Astrocyte (in vitro differentiated cells and primary cell): ENCODE measurements at regions not wholly inside any gene's neighbourhood (a gene's known extent, or its start where the extent isn't known, plus 50 kb on each side); places are given as distances from the start of the nearest gene placed in this dataset.
A peak's percentile ranks its signal among the peaks of the same experiment; 100 is the strongest.

Experiments
- DNase-seq: peaks from one replicate; pipeline ENCODE4 v3.0.0-alpha.2; 2010; ENCODE audit warnings: low read depth
- FAIRE-seq: peaks from 2 replicates; lab custom pipeline; 2011; peaks lifted over from hg19 to GRCh38; lab: Jason Lieb, UNC
- H2AFZ ChIP-seq: 2 replicates; pipeline ENCODE4 v1.6.0; 2012; ENCODE audit warnings: low read depth, low read length, inconsistent platforms
- H3K27ac ChIP-seq: 2 replicates; pipeline ENCODE4 v1.5.1; 2011; ENCODE audit warnings: low read depth, low read length, inconsistent platforms
- H3K27me3 ChIP-seq: 2 replicates; pipeline ENCODE4 v1.6.0; 2011; ENCODE audit warnings: low read length, inconsistent platforms; ENCODE audit not compliant: insufficient read depth
- H3K36me3 ChIP-seq: 2 replicates; pipeline ENCODE4 v1.5.1; 2011; ENCODE audit warnings: low read length, inconsistent platforms; ENCODE audit not compliant: insufficient read depth
- H3K4me1 ChIP-seq: 2 replicates; pipeline ENCODE4 v1.5.1; 2011; ENCODE audit warnings: low read length, inconsistent platforms; ENCODE audit not compliant: insufficient read depth
- H3K4me2 ChIP-seq: 2 replicates; pipeline ENCODE4 v1.6.0; 2012; ENCODE audit warnings: low read length, inconsistent platforms
- H3K4me3 ChIP-seq: 2 replicates; pipeline ENCODE4 v1.5.1; 2011; ENCODE audit warnings: low read depth, mild to moderate bottlenecking, low read length, inconsistent platforms; ENCODE audit not compliant: insufficient read depth
- H3K79me2 ChIP-seq: 2 replicates; pipeline ENCODE4 v1.6.0; 2012; ENCODE audit warnings: mild to moderate bottlenecking, low read length, inconsistent platforms; ENCODE audit not compliant: insufficient read depth
- H3K9ac ChIP-seq: 2 replicates; pipeline ENCODE4 v1.6.0; 2012; ENCODE audit warnings: mild to moderate bottlenecking, low read length, inconsistent platforms
- H3K9me3 ChIP-seq: 2 replicates; pipeline ENCODE4 v1.5.1; 2012; ENCODE audit warnings: low read depth, mild to moderate bottlenecking, low read length, inconsistent platforms; ENCODE audit not compliant: insufficient read depth
- H4K20me1 ChIP-seq: 2 replicates; pipeline ENCODE4 v1.6.0; 2012; ENCODE audit warnings: low read length, inconsistent platforms; ENCODE audit not compliant: insufficient read depth
- H3K27ac Mint-ChIP-seq: one replicate; pipeline ENCODE4 v1.8.0; 2021; ENCODE audit warnings: mild to moderate bottlenecking, mixed read lengths; ENCODE audit not compliant: unreplicated experiment
- H3K27me3 Mint-ChIP-seq: one replicate; pipeline ENCODE4 v1.8.0; 2021; ENCODE audit warnings: low read depth, mixed read lengths; ENCODE audit not compliant: unreplicated experiment
- H3K36me3 Mint-ChIP-seq: one replicate; pipeline ENCODE4 v1.8.0; 2021; ENCODE audit warnings: low read depth, mixed read lengths; ENCODE audit not compliant: unreplicated experiment
- H3K4me1 Mint-ChIP-seq: one replicate; pipeline ENCODE4 v1.8.0; 2021; ENCODE audit warnings: low read depth, mixed read lengths; ENCODE audit not compliant: unreplicated experiment
- H3K4me3 Mint-ChIP-seq: one replicate; pipeline ENCODE4 v1.8.0; 2021; ENCODE audit warnings: mild to moderate bottlenecking, moderate library complexity, mixed read lengths; ENCODE audit not compliant: unreplicated experiment
- H3K9me3 Mint-ChIP-seq: one replicate; pipeline ENCODE4 v1.8.0; 2021; ENCODE audit warnings: mild to moderate bottlenecking, mixed read lengths; ENCODE audit not compliant: unreplicated experiment
- CTCF ChIP-seq: IDR thresholded peaks from 2 replicates; pipeline ENCODE4 v1.5.1; 2011; ENCODE audit warnings: low read depth, mild to moderate bottlenecking, inconsistent platforms, low read length, moderate library complexity; ENCODE audit not compliant: insufficient read depth
- EZH2 ChIP-seq: IDR thresholded peaks from 2 replicates; pipeline ENCODE4 v1.6.1; 2012; ENCODE audit warnings: mild to moderate bottlenecking, low read length, inconsistent platforms; ENCODE audit not compliant: insufficient read depth

GRCh38 chr20:57851796-57852195, 142.0 kb upstream of the PMEPA1 start:
- Histone ChIP-seq H3K9ac (no peak overlapping the region), H3K27ac (no peak overlapping the region), H3K4me2 (peak overlapping the region; percentile 1), H2AFZ (no peak overlapping the region), H3K9me3 (no peaks in the 10 kb centered on the region), H3K4me1 (peaks cover 4% of the 10 kb centered on the region), H3K36me3 (no peaks in the 10 kb centered on the region), H3K4me3 (no peak overlapping the region), H3K79me2 (no peaks in the 10 kb centered on the region), H4K20me1 (no peaks in the 10 kb centered on the region), H3K27me3 (peaks cover 6% of the 10 kb centered on the region)
- Mint-ChIP-seq H3K4me1 (no peaks in the 10 kb centered on the region), H3K9me3 (peaks cover 8% of the 10 kb centered on the region), H3K36me3 (no peaks in the 10 kb centered on the region), H3K4me3 (no peak overlapping the region), H3K27ac (no peak overlapping the region), H3K27me3 (peaks cover 43% of the 10 kb centered on the region)
- peak; percentile 73 for DNase-seq
- no peak for TF ChIP-seq CTCF
- TF ChIP-seq EZH2: no peak
- no peak for FAIRE-seq

- DNase-seq (no peak), FAIRE-seq (no peak)
- Mint-ChIP-seq H3K27me3 (peaks cover 49% of the 10 kb centered on the region), H3K9me3 (peaks cover 13% of the 10 kb centered on the region), H3K36me3 (no peaks in the 10 kb centered on the region), H3K4me3 (no peak overlapping the region), H3K27ac (no peak overlapping the region), H3K4me1 (no peaks in the 10 kb centered on the region)
- no peak overlapping the region for H2AFZ ChIP-seq
- no peak overlapping the region for H3K27ac ChIP-seq
- TF ChIP-seq CTCF: no peak
- no peak for TF ChIP-seq EZH2
- H3K36me3 ChIP-seq: no peaks in the 10 kb centered on the region
- no peaks in the 10 kb centered on the region for H3K9me3 ChIP-seq
- no peak overlapping the region for H3K4me2 ChIP-seq
- no peak overlapping the region for H3K4me3 ChIP-seq
- H3K27me3 ChIP-seq: peaks cover 7% of the 10 kb centered on the region
- H3K79me2 ChIP-seq: no peaks in the 10 kb centered on the region
- peaks cover 4% of the 10 kb centered on the region for H3K4me1 ChIP-seq
- no peaks in the 10 kb centered on the region for H4K20me1 ChIP-seq
- H3K9ac ChIP-seq: no peak overlapping the region
Observed at GRCh38 chr20:57851025-57851682, 141.3 kb upstream of the PMEPA1 start.

- no peaks in the 10 kb centered on the region for H3K4me1 Mint-ChIP-seq
- no peak overlapping the region for H3K9ac ChIP-seq
- H3K27me3 Mint-ChIP-seq: peaks cover 59% of the 10 kb centered on the region
- H2AFZ ChIP-seq: no peak overlapping the region
- FAIRE-seq (no peak), DNase-seq (no peak)
- no peaks in the 10 kb centered on the region for H3K79me2 ChIP-seq
- H3K27ac ChIP-seq: no peak overlapping the region
- no peak overlapping the region for H3K27ac Mint-ChIP-seq
- H3K4me1 ChIP-seq: peaks cover 4% of the 10 kb centered on the region
- H3K4me3 Mint-ChIP-seq: no peak overlapping the region
- no peaks in the 10 kb centered on the region for H3K36me3 ChIP-seq
- H3K36me3 Mint-ChIP-seq: no peaks in the 10 kb centered on the region
- H3K9me3 ChIP-seq: no peaks in the 10 kb centered on the region
- H3K9me3 Mint-ChIP-seq: peaks cover 22% of the 10 kb centered on the region
- H4K20me1 ChIP-seq: no peaks in the 10 kb centered on the region
- H3K4me2 ChIP-seq: no peak overlapping the region
- H3K27me3 ChIP-seq: peaks cover 7% of the 10 kb centered on the region
- no peak overlapping the region for H3K4me3 ChIP-seq
- TF ChIP-seq EZH2 (no peak), CTCF (no peak)
Observed at GRCh38 chr20:57849521-57850215, 139.9 kb upstream of the PMEPA1 start.
